IMR-90 (cell line): ENCODE measurements at regions not wholly inside any gene's neighbourhood (a gene's known extent, or its start where the extent isn't known, plus 50 kb on each side); places are given as distances from the start of the nearest gene placed in this dataset.

Experiments
- ATAC-seq: fragments of 200-7000 bp; cut with Tn5 transposase; 2 replicates; pipeline ENCODE4 v1.9.1; 2020; ENCODE audit warnings: low read depth, mild to moderate bottlenecking, moderate library complexity
- BruUV-seq: library from RNA; stranded (reverse); fragments of 400-500 nt; replicated peaks from 2 replicates; lab custom pipeline; 2021; lab: Mats Ljungman, UMichigan
- CTCF ChIA-PET: fragments of 300-600 bp; formaldehyde crosslinking; extraction: SDS; loops from one replicate; lab custom pipeline; 2021; ENCODE audit warnings: antibody characterized with exemption; lab: Yijun Ruan, JAX
- POLR2A ChIA-PET: fragments of 300-600 bp; sonication (Branson Sonifier 250); formaldehyde crosslinking; loops from one replicate; lab custom pipeline; 2022; ENCODE audit warnings: antibody characterized with exemption; ENCODE audit not compliant: unreplicated experiment; lab: Charles Lee
- DNase-seq: peaks from one replicate; pipeline ENCODE4 v3.0.0; 2013
- H2AFZ ChIP-seq: replicated peaks from 2 replicates; pipeline ENCODE3; 2013; ENCODE audit warnings: low read length, mild to moderate bottlenecking; ENCODE audit not compliant: poor library complexity
- H2AK5ac ChIP-seq: 2 replicates; pipeline ENCODE4 v1.6.1; 2013; ENCODE audit warnings: low read depth, low read length, inconsistent platforms
- H2AK9ac ChIP-seq: replicated peaks from 2 replicates; pipeline ENCODE3; 2013; ENCODE audit warnings: mild to moderate bottlenecking, low read depth, low read length, moderate library complexity; ENCODE audit not compliant: poor library complexity
- H2BK120ac ChIP-seq: 2 replicates; pipeline ENCODE4 v1.6.1; 2013; ENCODE audit warnings: low read depth, low read length, inconsistent platforms
- H2BK15ac ChIP-seq: 3 replicates; pipeline ENCODE4 v1.6.1; 2013; ENCODE audit warnings: low read depth, low read length, inconsistent platforms
- H2BK20ac ChIP-seq: 2 replicates; pipeline ENCODE4 v1.6.1; 2013; ENCODE audit warnings: low read depth, mild to moderate bottlenecking, inconsistent platforms, low read length, moderate library complexity
- H2BK5ac ChIP-seq: 2 replicates; pipeline ENCODE4 v1.6.1; 2013; ENCODE audit warnings: mild to moderate bottlenecking, low read depth, low read length, inconsistent platforms; ENCODE audit not compliant: poor library complexity, severe bottlenecking
- H3K14ac ChIP-seq: replicated peaks from 2 replicates; pipeline ENCODE4 v1.6.1; 2013; ENCODE audit warnings: low read depth, low read length, inconsistent platforms
- H3K18ac ChIP-seq: 2 replicates; pipeline ENCODE4 v1.6.1; 2013; ENCODE audit warnings: low read depth, low read length, control low read depth
- H3K23ac ChIP-seq: 2 replicates; pipeline ENCODE4 v1.6.1; 2013; ENCODE audit warnings: low read depth, low read length, inconsistent platforms
- H3K27ac ChIP-seq: 2 replicates; pipeline ENCODE4 v1.5.1; 2013; ENCODE audit warnings: mild to moderate bottlenecking, control low read depth, low read length; ENCODE audit not compliant: insufficient read depth
- H3K27me3 ChIP-seq: 2 replicates; pipeline ENCODE4 v1.6.1; 2013; ENCODE audit warnings: low read length; ENCODE audit not compliant: control insufficient read depth, insufficient read depth
- H3K36me3 ChIP-seq: 2 replicates; pipeline ENCODE4 v1.6.1; 2013; ENCODE audit warnings: low read length, mixed read lengths; ENCODE audit not compliant: control insufficient read depth, insufficient read depth
- H3K4ac ChIP-seq: 2 replicates; pipeline ENCODE4 v1.6.1; 2013; ENCODE audit warnings: low read depth, low read length, inconsistent platforms
- H3K4me1 ChIP-seq: 2 replicates; pipeline ENCODE4 v1.6.1; 2013; ENCODE audit warnings: low read length, mixed read lengths; ENCODE audit not compliant: control insufficient read depth, insufficient read depth
- H3K4me2 ChIP-seq: 2 replicates; pipeline ENCODE4 v1.6.1; 2013; ENCODE audit warnings: low read depth, mild to moderate bottlenecking, control low read depth, low read length, moderate library complexity
- H3K4me3 ChIP-seq: 2 replicates; pipeline ENCODE4 v1.5.1; 2013; ENCODE audit warnings: low read depth, mild to moderate bottlenecking, control low read depth, low read length, moderate library complexity; ENCODE audit not compliant: insufficient read depth
- H3K56ac ChIP-seq: 2 replicates; pipeline ENCODE4 v1.6.1; 2013; ENCODE audit warnings: low read length, inconsistent platforms; ENCODE audit not compliant: insufficient read depth; ENCODE audit errors: extremely low read depth
- H3K79me1 ChIP-seq, 2 experiments: 2 replicates each; pipeline ENCODE4 v1.6.1; 2013; ENCODE audit warnings: low read length in 2 of 2, inconsistent platforms in 1 of 2, low read depth in 1 of 2
- H3K9ac ChIP-seq: 2 replicates; pipeline ENCODE4 v1.6.1; 2013; ENCODE audit warnings: low read depth, low read length, control low read depth
- H3K9me1 ChIP-seq: 2 replicates; pipeline ENCODE4 v1.6.1; 2013; ENCODE audit warnings: low read length, inconsistent platforms; ENCODE audit not compliant: insufficient read depth
- H3K9me3 ChIP-seq: 2 replicates; pipeline ENCODE4 v1.6.1; 2013; ENCODE audit warnings: low read length; ENCODE audit not compliant: control insufficient read depth, insufficient read depth
- H4K20me1 ChIP-seq: 2 replicates; pipeline ENCODE4 v1.6.1; 2013; ENCODE audit warnings: low read length, inconsistent platforms; ENCODE audit not compliant: insufficient read depth
- H4K5ac ChIP-seq: 2 replicates; pipeline ENCODE4 v1.6.1; 2013; ENCODE audit warnings: mild to moderate bottlenecking, low read depth, low read length, control low read depth
- H4K8ac ChIP-seq, 2 experiments: 2 replicates each; pipeline ENCODE4 v1.6.1; 2013; ENCODE audit warnings: low read depth in 2 of 2, low read length in 2 of 2, control low read depth in 1 of 2, inconsistent platforms in 1 of 2
- H4K91ac ChIP-seq: 2 replicates; pipeline ENCODE4 v1.6.1; 2013; ENCODE audit warnings: low read depth, low read length, inconsistent platforms; ENCODE audit not compliant: insufficient read depth
- CEBPB ChIP-seq: IDR thresholded peaks from 2 replicates; pipeline ENCODE4 v1.6.1; 2012; ENCODE audit warnings: low read depth, low read length, improper control_type of control experiment
- CHD1 ChIP-seq: IDR thresholded peaks from 2 replicates; pipeline ENCODE4 v1.6.1; 2012; ENCODE audit warnings: low read depth, low read length, improper control_type of control experiment
- FOS ChIP-seq: fragments of 150-350 bp; IDR thresholded peaks from 2 replicates; pipeline ENCODE4 v1.6.1; 2016; ENCODE audit warnings: low read depth, low read length
- MAZ ChIP-seq: IDR thresholded peaks from 2 replicates; pipeline ENCODE4 v1.6.1; 2012; ENCODE audit warnings: low read depth, mild to moderate bottlenecking, low read length, improper control_type of control experiment, moderate library complexity, borderline replicate concordance
- MXI1 ChIP-seq: IDR thresholded peaks from 2 replicates; pipeline ENCODE4 v1.6.1; 2012; ENCODE audit warnings: low read depth, mild to moderate bottlenecking, low read length, moderate library complexity, borderline replicate concordance
- NFE2L2 ChIP-seq: fragments of 150-350 bp; IDR thresholded peaks from 2 replicates; pipeline ENCODE4 v1.6.1; 2016; ENCODE audit warnings: low read depth, mild to moderate bottlenecking, low read length
- POLR2A ChIP-seq: IDR thresholded peaks from 2 replicates; pipeline ENCODE4 v1.6.1; 2012; ENCODE audit warnings: mild to moderate bottlenecking, low read depth, low read length
- RAD21 ChIP-seq: IDR thresholded peaks from 2 replicates; pipeline ENCODE4 v1.6.1; 2012; ENCODE audit warnings: low read length, improper control_type of control experiment
- RFX5 ChIP-seq: IDR thresholded peaks from 2 replicates; pipeline ENCODE4 v1.8.0; 2012; ENCODE audit warnings: low read depth, mild to moderate bottlenecking, low read length, moderate library complexity
- WGBS, 2 experiments: methylation state at CpG; one replicate each; pipeline versions ENCODE4 v1.1.5 to v1.1.7; 2013; ENCODE audit warnings: missing lambda C conversion rate in 2 of 2; ENCODE audit not compliant: insufficient read length in 1 of 2; ENCODE audit errors: extremely low coverage in 2 of 2; 5-methylcytosine and 5-hydroxymethylcytosine counted together
- dilution Hi-C: fragments of 300-500 bp; cut with HindIII; formaldehyde crosslinking; loops from one replicate; pipeline ENCODE4 v1.14.3; 2018; ENCODE audit warnings: low sequenced_read_pairs; ENCODE audit not compliant: unreplicated experiment
- in situ Hi-C: fragments of 300-500 bp; cut with MboI; formaldehyde crosslinking; loops from 3 replicates; pipeline ENCODE4 v1.14.3; 2019; ENCODE audit warnings: low sequenced_read_pairs, inconsistent platforms, mixed read lengths
- intact Hi-C: fragments of 100-400 bp; cut with micrococcal nuclease; formaldehyde crosslinking; loops from 2 replicates; pipeline ENCODE4 v1.10.0; 2022
- TF ChIP-seq, protein P1 (sequence below): fragments of 150-350 bp; IDR thresholded peaks from 2 replicates; pipeline ENCODE4 v1.6.1; 2017; ENCODE audit warnings: mild to moderate bottlenecking, antibody characterized with exemption, low read length, low read depth
- TF ChIP-seq, protein P2 (sequence below): conservative IDR thresholded peaks from 2 replicates; pipeline ENCODE4 v1.5.1; 2012; ENCODE audit warnings: mild to moderate bottlenecking, low read depth, low read length, improper control_type of control experiment

DNA sequence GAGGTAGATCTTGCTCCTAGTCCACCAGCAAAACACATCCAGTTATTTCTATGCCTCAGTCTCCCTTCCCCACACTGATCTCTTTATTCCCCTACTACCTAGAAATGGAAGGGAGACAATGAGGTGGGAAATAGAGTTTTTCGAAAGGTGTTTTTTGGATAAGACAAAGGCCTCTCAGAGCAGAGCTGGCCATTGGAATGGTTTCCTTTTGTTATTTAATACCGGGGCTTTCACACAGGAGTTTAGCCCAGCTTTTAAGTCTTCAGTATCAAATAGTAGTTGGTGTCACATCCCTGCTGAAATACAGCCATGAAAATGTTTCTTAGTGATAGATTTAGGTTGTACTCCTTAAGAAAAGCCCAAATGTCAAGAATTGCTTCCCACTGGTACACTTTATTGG lies 65.4 kb upstream of the B3GAT1 start:
- Histone ChIP-seq H4K91ac (no peak overlapping the region), H2AFZ (no peak overlapping the region), H3K36me3 (no peaks in the 10 kb centered on the region), H3K14ac (no peak overlapping the region), H3K27me3 (no peaks in the 10 kb centered on the region), H2BK120ac (no peak overlapping the region), H2BK20ac (no peak overlapping the region), H3K9me3 (peaks cover 64% of the 10 kb centered on the region), H3K27ac (no peak overlapping the region), H4K5ac (no peak overlapping the region), H2BK15ac (no peak overlapping the region), H2BK5ac (no peak overlapping the region), H3K4me1 (no peaks in the 10 kb centered on the region), H3K79me1 (no peaks in the 10 kb centered on the region), H3K4me2 (no peak overlapping the region), H3K4me3 (no peak overlapping the region), H3K9ac (no peak overlapping the region), H3K4ac (no peak overlapping the region), H3K23ac (no peak overlapping the region), H4K8ac (no peak overlapping the region), H4K20me1 (no peaks in the 10 kb centered on the region), H3K18ac (no peak overlapping the region), H3K9me1 (no peaks in the 10 kb centered on the region), H3K56ac (no peak overlapping the region), H2AK9ac (no peak overlapping the region), H2AK5ac (no peak overlapping the region)
- in situ Hi-C loops (no loop called here), dilution Hi-C loops (no loop called here), intact Hi-C loops (no loop called here)
- DNase-seq (no peak), ATAC-seq (no peak)
- CTCF ChIA-PET: no interaction called here
- no TSS peak for BruUV-seq
- POLR2A ChIA-PET: no interaction called here
- 20% methylated on average over 1 of the region's 2 CpGs; no CpG with 5 or more reads in 1 of the 2 experiments for whole genome bisulfite sequencing, 2 experiments
- TF ChIP-seq, protein P1, sequence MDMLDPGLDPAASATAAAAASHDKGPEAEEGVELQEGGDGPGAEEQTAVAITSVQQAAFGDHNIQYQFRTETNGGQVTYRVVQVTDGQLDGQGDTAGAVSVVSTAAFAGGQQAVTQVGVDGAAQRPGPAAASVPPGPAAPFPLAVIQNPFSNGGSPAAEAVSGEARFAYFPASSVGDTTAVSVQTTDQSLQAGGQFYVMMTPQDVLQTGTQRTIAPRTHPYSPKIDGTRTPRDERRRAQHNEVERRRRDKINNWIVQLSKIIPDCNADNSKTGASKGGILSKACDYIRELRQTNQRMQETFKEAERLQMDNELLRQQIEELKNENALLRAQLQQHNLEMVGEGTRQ: no peak
- no peak for TF ChIP-seq POLR2A
- TF ChIP-seq CHD1: no peak
- TF ChIP-seq, protein P2, sequence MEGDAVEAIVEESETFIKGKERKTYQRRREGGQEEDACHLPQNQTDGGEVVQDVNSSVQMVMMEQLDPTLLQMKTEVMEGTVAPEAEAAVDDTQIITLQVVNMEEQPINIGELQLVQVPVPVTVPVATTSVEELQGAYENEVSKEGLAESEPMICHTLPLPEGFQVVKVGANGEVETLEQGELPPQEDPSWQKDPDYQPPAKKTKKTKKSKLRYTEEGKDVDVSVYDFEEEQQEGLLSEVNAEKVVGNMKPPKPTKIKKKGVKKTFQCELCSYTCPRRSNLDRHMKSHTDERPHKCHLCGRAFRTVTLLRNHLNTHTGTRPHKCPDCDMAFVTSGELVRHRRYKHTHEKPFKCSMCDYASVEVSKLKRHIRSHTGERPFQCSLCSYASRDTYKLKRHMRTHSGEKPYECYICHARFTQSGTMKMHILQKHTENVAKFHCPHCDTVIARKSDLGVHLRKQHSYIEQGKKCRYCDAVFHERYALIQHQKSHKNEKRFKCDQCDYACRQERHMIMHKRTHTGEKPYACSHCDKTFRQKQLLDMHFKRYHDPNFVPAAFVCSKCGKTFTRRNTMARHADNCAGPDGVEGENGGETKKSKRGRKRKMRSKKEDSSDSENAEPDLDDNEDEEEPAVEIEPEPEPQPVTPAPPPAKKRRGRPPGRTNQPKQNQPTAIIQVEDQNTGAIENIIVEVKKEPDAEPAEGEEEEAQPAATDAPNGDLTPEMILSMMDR: no peak
- no peak for TF ChIP-seq RFX5
- no peak for TF ChIP-seq CEBPB
- no peak for TF ChIP-seq MAZ
- no peak for TF ChIP-seq NFE2L2
- TF ChIP-seq FOS: no peak
- TF ChIP-seq RAD21: no peak
- TF ChIP-seq MXI1: no peak
